ENCODE measurements at regions not wholly inside any gene's neighbourhood (a gene's known extent, or its start where the extent isn't known, plus 50 kb on each side); places are given as distances from the start of the nearest gene placed in this dataset.

DNA sequence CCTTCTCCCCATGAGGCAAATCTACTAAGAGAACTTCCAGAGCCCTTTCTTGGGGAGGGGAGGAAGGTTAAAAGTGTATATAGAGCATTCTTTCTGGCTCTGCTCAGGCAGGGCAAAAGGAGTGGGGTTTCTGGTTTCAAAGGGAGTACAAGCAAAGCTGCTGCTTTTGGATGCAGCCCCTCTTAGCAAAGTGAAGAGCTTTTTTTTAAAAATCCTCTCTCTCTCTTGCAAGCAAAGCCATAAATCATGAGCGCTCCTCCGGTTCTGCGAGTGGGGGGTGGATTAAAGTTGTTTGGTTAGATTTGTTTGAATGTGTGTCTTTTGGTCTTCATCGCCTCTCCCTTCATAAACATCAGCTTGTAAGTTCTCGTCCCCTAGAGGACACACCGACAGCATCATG, 546.6 kb upstream of the TBX3 start:
- no peak for TF ChIP-seq TAF1 (IDR thresholded peaks at IDR 0.05; ENCODE audit: low read depth)
- TF ChIP-seq RAD21 (IDR thresholded peaks at IDR 0.05; ENCODE audit: low read depth) = no peak
- no peak for TF ChIP-seq EP300 (IDR thresholded peaks at IDR 0.05; ENCODE audit: borderline replicate concordance)
- TF ChIP-seq YY1 (IDR thresholded peaks at IDR 0.05; ENCODE audit: low read depth) = no peak
- TF ChIP-seq CEBPB (IDR thresholded peaks at IDR 0.05) = no peak
- no peak for TF ChIP-seq NFIC (IDR thresholded peaks at IDR 0.05)
- TF ChIP-seq, protein P1, sequence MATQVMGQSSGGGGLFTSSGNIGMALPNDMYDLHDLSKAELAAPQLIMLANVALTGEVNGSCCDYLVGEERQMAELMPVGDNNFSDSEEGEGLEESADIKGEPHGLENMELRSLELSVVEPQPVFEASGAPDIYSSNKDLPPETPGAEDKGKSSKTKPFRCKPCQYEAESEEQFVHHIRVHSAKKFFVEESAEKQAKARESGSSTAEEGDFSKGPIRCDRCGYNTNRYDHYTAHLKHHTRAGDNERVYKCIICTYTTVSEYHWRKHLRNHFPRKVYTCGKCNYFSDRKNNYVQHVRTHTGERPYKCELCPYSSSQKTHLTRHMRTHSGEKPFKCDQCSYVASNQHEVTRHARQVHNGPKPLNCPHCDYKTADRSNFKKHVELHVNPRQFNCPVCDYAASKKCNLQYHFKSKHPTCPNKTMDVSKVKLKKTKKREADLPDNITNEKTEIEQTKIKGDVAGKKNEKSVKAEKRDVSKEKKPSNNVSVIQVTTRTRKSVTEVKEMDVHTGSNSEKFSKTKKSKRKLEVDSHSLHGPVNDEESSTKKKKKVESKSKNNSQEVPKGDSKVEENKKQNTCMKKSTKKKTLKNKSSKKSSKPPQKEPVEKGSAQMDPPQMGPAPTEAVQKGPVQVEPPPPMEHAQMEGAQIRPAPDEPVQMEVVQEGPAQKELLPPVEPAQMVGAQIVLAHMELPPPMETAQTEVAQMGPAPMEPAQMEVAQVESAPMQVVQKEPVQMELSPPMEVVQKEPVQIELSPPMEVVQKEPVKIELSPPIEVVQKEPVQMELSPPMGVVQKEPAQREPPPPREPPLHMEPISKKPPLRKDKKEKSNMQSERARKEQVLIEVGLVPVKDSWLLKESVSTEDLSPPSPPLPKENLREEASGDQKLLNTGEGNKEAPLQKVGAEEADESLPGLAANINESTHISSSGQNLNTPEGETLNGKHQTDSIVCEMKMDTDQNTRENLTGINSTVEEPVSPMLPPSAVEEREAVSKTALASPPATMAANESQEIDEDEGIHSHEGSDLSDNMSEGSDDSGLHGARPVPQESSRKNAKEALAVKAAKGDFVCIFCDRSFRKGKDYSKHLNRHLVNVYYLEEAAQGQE (IDR thresholded peaks at IDR 0.05; ENCODE audit: low read depth) = no peak
- TF ChIP-seq CREB1 (IDR thresholded peaks at IDR 0.05; ENCODE audit: low read depth) = no peak
- no peak for TF ChIP-seq TEAD4 (IDR thresholded peaks at IDR 0.05)
- TF ChIP-seq, protein P2, sequence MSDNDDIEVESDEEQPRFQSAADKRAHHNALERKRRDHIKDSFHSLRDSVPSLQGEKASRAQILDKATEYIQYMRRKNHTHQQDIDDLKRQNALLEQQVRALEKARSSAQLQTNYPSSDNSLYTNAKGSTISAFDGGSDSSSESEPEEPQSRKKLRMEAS (IDR thresholded peaks at IDR 0.05) = no peak
- TF ChIP-seq EGR1 (IDR thresholded peaks at IDR 0.05) = no peak
- no peak for TF ChIP-seq TCF12 (IDR thresholded peaks at IDR 0.05; ENCODE audit: low read depth)
- no peak for TF ChIP-seq FOXM1 (IDR thresholded peaks at IDR 0.05; ENCODE audit: borderline replicate concordance, low read depth)
